ENCODE measurements at regions not wholly inside any gene's neighbourhood (a gene's known extent, or its start where the extent isn't known, plus 50 kb on each side); places are given as distances from the start of the nearest gene placed in this dataset.

GRCh38 chr12:81874166-81874565, 115.0 kb upstream of the PPFIA2 start:
- CTCF ChIA-PET = no interaction called here
- POLR2A ChIA-PET = no interaction called here
- DNase-seq (ENCODE audit: extremely low spot score) = no peak
- no peak for TF ChIP-seq CTCF (IDR thresholded peaks at IDR 0.05; ENCODE audit: control extremely low read depth, extremely low read depth, low read depth, missing control alignments)

- CTCF ChIA-PET = no interaction called here
- DNase-seq (ENCODE audit: extremely low spot score) = no peak
- POLR2A ChIA-PET = no interaction called here
- TF ChIP-seq CTCF (IDR thresholded peaks at IDR 0.05; ENCODE audit: control extremely low read depth, extremely low read depth, low read depth, missing control alignments) = no peak
Observed at GRCh38 chr12:81872400-81872799, 113.2 kb upstream of the PPFIA2 start.

GRCh38 chr12:81866081-81866480, 106.9 kb upstream of the PPFIA2 start:
- no peak for DNase-seq (ENCODE audit: extremely low spot score)
- TF ChIP-seq CTCF (IDR thresholded peaks at IDR 0.05; ENCODE audit: control extremely low read depth, extremely low read depth, low read depth, missing control alignments) = no peak
- POLR2A ChIA-PET = no interaction called here
- CTCF ChIA-PET = no interaction called here

GRCh38 chr12:81863406-81863805, 104.3 kb upstream of the PPFIA2 start:
- TF ChIP-seq CTCF (IDR thresholded peaks at IDR 0.05; ENCODE audit: control extremely low read depth, extremely low read depth, low read depth, missing control alignments) = no peak
- ChIA-PET POLR2A (no interaction called here), CTCF (no interaction called here)
- no peak for DNase-seq (ENCODE audit: extremely low spot score)

GRCh38 chr12:81859521-81859920, 100.4 kb upstream of the PPFIA2 start:
- ChIA-PET CTCF (no interaction called here), POLR2A (no interaction called here)
- TF ChIP-seq CTCF (IDR thresholded peaks at IDR 0.05; ENCODE audit: control extremely low read depth, extremely low read depth, low read depth, missing control alignments) = no peak
- DNase-seq (ENCODE audit: extremely low spot score) = no peak

GRCh38 chr12:81843599-81843998, 84.4 kb upstream of the PPFIA2 start:
- TF ChIP-seq CTCF (IDR thresholded peaks at IDR 0.05; ENCODE audit: control extremely low read depth, extremely low read depth, low read depth, missing control alignments) = no peak
- CTCF ChIA-PET = interaction anchor here (0.8 to 1.2 kb wide), 3 partner anchors 10 to 42 kb away, joined by 3 read pairs; no protein-coding TSS in a partner anchor
- POLR2A ChIA-PET = no interaction called here
- no peak for DNase-seq (ENCODE audit: extremely low spot score)

GRCh38 chr12:81835783-81836182, 76.6 kb upstream of the PPFIA2 start:
- POLR2A ChIA-PET = no interaction called here
- CTCF ChIA-PET = no interaction called here
- TF ChIP-seq CTCF (IDR thresholded peaks at IDR 0.05; ENCODE audit: control extremely low read depth, extremely low read depth, low read depth, missing control alignments) = no peak
- no peak for DNase-seq (ENCODE audit: extremely low spot score)
